ENCODE measurements at regions not wholly inside any gene's neighbourhood (a gene's known extent, or its start where the extent isn't known, plus 50 kb on each side); places are given as distances from the start of the nearest gene placed in this dataset.

GRCh38 chr2:106965611-106966010 lies 79.6 kb upstream of the ST6GAL2 start:
- TF ChIP-seq MXI1 (IDR thresholded peaks at IDR 0.05; ENCODE audit: low read depth, low read length) (no peak), ZBTB33 (IDR thresholded peaks at IDR 0.05; ENCODE audit: borderline replicate concordance, low read depth) (no peak)

All from SK-N-SH (cell line).